Stimulated activated CD4-positive, alpha-beta T cell treated with anti-CD3 and anti-CD28 coated beads, TNF-alpha, amount 100 ng/mL, for 1 hour (primary cell): ENCODE measurements at regions not wholly inside any gene's neighbourhood (a gene's known extent, or its start where the extent isn't known, plus 50 kb on each side); places are given as distances from the start of the nearest gene placed in this dataset.

ENCODE experiments used
- DNase-seq, 3 donors: peaks; one replicate each; pipeline ENCODE4 v3.0.0-alpha.2; 2020; ENCODE audit warnings: low read depth in 3 of 3, low spot score in 1 of 3

GRCh38 chr18:71597219-71597618 is 946.9 kb downstream of the CBLN2 start:
- no peak for DNase-seq

- DNase-seq, result no peak
Observed at GRCh38 chr18:71583252-71583651, 960.9 kb downstream of the CBLN2 start.

- DNase-seq, result no peak
Observed at GRCh38 chr18:71554686-71555085, 989.5 kb downstream of the CBLN2 start.

GRCh38 chr18:71541643-71542042 is 1002.5 kb downstream of the CBLN2 start:
- no peak for DNase-seq

GRCh38 chr18:71529703-71530303 is 1014.3 kb downstream of the CBLN2 start:
- no peak for DNase-seq

- no peak for DNase-seq
Observed at GRCh38 chr18:71523483-71524435, 1020.4 kb downstream of the CBLN2 start.

GRCh38 chr18:71505526-71505925 is 1038.6 kb downstream of the CBLN2 start:
- no peak for DNase-seq

GRCh38 chr18:71503222-71503621 is 1040.9 kb downstream of the CBLN2 start:
- no peak for DNase-seq

GRCh38 chr18:71485611-71486010 is 1058.5 kb downstream of the CBLN2 start:
- DNase-seq, result no peak

GRCh38 chr18:71471963-71472725 is 1072.0 kb downstream of the CBLN2 start:
- DNase-seq, result no peak

- no peak for DNase-seq
Observed at GRCh38 chr18:71456206-71456605, 1087.9 kb downstream of the CBLN2 start.

- no peak for DNase-seq
Observed at GRCh38 chr18:71450257-71450656, 1093.9 kb downstream of the CBLN2 start.

- DNase-seq, result no peak
Observed at GRCh38 chr18:71443706-71444480, 1100.2 kb downstream of the CBLN2 start.

- no peak for DNase-seq
Observed at GRCh38 chr18:71442731-71443141, 1101.4 kb downstream of the CBLN2 start.

- DNase-seq, result no peak
Observed at GRCh38 chr18:71441156-71441555, 1103.0 kb downstream of the CBLN2 start.

- DNase-seq, result no peak
Observed at GRCh38 chr18:71437511-71437910, 1106.6 kb downstream of the CBLN2 start.

GRCh38 chr18:71433373-71433772 is 1110.8 kb downstream of the CBLN2 start:
- DNase-seq, result no peak

GRCh38 chr18:71431689-71432088 is 1112.5 kb downstream of the CBLN2 start:
- DNase-seq, result no peak

GRCh38 chr18:71431171-71431570 is 1113.0 kb downstream of the CBLN2 start:
- no peak for DNase-seq

GRCh38 chr18:71426441-71426840 is 1117.7 kb downstream of the CBLN2 start:
- DNase-seq, result no peak
